COLO829 (cell line): ENCODE measurements at regions not wholly inside any gene's neighbourhood (a gene's known extent, or its start where the extent isn't known, plus 50 kb on each side); places are given as distances from the start of the nearest gene placed in this dataset.
A peak's percentile ranks its signal among the peaks of the same experiment; 100 is the strongest.
"Not testable (repeated sequence)": the region's sequence is repeated elsewhere in the genome, so short reads cannot be mapped to it uniquely, and the experiment has no call there.

ENCODE experiments used
- DNase-seq: peaks from one replicate; pipeline ENCODE4 v3.0.0; 2012; ENCODE audit warnings: low spot score

DNA sequence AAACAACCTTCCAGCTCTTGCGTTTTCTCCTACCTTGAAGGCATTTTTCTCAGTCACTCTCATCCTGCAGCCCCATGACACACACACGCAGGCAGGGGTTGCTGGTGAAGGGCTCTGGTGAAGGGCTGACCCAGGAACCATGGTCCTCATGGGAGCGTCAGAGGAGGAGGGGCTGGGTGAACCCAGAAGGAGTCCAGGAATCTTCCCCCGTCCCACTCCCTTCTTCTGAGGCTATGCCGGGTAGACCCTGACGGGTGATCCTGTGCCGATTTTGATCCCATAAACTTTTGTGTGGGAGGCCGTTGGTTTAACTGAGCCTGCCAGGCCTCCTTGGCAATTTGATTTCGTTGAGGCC is 278.4 kb upstream of the FOXF1 start:
- no peak for DNase-seq

DNA sequence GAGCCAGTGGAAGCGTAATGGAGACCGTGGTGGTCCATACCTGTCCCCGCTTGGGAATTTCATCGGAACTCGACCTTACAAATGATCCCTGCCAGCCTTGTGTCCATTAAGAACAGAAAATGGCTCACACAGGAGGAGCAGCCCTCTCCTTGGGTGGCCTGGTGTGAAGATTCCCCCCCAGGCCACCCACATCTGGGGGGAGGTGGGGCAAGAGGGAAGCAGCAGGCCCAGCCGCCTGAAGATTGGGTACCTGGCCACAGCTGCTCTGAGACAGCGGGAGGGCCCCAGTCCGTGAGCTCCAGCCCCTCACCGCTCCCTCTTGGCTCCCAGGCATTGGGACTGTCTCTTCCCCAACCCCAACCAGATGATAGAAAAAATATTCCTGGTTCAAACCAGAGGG is 277.8 kb upstream of the FOXF1 start:
- no peak for DNase-seq

DNA sequence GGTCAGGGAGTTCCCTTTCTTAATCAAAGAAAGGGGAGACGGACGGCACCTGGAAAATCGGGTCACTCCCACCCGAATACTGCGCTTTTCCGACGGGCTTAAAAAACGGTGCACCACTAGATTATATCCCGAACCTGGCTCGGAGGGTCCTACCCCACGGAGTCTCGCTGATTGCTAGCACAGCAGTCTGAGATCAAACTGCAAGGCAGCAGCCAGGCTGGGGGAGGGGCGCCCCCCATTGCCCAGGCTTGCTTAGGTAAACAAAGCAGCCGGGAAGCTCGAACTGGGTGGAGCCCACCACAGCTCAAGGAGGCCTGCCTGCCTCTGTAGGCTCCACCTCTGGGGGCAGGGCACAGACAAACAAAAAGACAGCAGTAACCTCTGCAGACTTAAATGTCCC is 276.8 kb upstream of the FOXF1 start:
- DNase-seq: not testable (repeated sequence)

DNA sequence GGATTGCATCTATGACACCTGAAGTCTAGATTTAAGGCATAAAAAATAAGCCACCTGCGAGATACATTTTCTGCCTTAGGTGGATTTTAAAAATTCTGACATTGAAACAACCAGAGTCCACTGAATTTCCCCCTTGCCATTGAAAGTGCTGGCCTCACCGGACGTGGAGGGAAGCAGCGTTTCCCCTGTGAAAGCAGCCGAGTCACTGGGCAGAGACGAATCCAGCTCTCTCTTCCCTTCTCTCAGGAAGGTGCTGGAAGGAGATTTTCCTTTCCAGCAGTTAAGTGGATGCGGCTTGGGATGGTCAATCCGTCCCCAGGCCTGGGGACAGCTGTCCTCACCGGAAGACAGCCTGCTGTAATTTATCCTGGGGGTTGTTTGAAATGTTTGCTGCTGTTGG is 270.9 kb upstream of the FOXF1 start:
- DNase-seq: no peak

DNA sequence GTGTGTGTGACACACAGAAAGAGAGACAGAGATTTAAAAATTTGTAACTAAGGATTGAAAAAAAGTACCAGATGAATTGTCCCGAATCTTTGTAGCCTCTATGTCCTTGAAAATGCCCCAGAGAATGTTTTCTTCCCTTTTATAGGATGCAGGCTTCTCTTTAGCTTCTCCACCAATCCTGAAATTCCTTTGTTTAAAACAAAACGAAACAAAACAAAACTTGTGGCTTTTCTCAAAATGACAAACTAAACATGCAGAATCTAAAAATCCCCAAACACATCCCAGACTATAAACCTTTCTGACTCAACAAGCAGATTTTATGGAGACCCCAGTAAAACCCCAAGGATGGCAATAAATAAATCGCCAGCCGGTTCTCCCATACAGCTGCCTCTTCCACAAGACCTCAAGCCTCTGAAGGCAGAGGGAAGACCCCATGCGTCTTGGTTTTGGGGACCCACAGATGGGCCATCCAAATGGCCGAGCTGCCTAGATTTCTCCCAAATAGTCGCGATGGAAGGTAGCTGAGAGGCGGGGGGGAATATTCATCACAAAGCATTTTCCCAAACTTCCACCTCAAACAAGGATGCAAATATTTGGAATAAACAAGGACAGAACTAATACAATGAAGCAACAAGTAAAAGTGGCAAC is 269.5 kb upstream of the FOXF1 start:
- no peak for DNase-seq

DNA sequence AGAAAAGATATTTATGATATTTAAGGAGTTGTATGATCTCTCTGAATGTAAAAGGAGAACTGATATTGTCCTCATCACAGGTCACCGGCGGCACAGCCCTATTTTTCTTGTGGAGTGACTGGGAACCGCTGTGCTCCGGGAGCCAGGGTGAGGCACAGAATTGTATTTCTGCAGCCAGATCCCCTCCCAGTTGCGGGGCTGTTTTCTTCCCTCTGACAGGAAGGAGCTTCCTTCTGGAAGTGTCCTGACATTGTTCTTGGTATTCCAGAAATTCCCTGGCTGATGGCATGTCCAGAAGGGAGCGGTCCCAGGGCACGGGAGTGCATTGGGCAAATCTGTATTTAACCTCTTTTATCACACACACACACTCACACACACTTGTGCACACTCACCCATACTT is 268.6 kb upstream of the FOXF1 start:
- DNase-seq: no peak

DNA sequence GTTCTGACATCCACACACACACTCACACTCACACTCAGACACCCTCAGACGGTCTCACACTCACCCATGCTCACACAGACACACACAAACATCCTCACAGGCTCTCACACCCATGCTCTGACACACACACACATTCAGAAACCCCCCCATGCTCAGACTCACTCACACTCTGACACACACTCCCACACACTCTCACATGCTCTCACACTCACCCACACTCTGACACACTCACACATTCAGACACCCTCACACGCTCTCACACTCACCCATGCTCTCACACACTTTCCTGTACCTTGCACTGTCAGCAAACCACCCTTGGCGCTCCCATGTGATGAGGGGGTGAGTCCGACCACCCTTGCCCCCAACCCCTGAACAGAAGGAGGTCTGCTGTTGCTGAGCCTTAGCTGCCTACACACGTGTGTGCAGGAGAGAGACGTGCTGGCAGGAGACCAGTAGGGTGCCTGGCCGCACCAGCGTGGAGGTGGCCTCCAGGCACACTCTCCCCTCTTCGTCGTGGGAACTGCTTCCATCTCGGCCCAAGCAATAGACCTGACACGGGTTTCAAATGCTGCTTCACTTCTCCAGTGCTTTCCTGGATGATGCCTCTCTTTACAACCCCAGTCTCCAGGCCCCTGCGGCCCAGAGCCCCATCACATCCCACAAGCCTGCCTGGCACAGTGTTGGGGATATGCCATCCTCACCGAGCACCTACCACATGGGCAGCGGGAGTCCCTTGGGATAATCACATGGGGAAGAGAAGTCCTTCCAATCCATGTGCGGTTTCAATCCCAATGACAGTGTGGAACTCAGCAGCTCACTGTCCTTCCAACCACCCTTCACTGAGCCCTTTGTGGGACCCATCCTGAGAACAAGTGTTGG is 267.8 kb upstream of the FOXF1 start:
- DNase-seq: no peak

DNA sequence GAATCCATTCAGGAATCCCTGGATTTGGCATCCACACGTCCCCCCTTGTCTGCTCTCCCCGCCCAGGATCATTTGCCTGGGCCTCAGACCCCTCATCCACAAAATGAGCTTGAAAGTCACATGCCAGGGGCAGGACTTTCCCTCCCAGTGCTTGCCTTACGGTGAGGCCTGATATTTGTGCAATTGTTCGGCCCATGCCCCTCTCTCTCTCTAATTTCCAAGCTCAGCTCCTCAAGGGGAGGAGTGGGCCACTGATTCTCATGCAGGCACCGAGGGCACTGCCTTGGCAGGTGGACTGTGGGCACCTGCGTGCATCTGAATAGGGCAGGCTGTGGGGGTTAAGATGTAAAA is 267.2 kb upstream of the FOXF1 start:
- DNase-seq: no peak

DNA sequence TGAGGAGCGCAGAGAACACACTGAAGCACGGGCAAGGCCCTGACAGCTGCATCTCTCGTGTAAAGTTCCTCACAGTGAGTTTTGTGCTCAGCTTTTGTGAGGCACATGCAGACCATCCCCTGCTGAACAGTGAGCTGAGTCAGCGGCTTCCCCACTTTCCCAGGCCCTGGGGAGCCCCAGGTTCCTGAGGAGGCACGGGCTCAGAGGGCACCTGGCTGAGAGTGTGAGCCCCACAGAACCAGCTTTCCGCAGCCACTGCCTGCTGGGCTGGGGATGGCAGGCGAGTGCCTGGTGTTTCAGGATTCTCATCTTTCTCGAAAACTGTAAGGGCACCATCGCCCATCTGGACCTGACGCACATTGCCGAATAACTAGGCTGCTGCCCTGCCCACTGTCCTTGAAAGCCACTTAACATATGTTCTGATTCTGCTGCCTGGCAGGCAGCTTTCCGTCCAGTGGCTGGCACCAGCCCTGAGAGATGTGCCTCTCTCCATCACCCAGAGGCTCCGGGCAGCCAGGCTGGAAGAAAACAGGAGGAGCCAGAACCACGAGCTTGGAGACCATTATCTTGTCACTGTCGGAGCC is 266.7 kb upstream of the FOXF1 start:
- DNase-seq: no peak

DNA sequence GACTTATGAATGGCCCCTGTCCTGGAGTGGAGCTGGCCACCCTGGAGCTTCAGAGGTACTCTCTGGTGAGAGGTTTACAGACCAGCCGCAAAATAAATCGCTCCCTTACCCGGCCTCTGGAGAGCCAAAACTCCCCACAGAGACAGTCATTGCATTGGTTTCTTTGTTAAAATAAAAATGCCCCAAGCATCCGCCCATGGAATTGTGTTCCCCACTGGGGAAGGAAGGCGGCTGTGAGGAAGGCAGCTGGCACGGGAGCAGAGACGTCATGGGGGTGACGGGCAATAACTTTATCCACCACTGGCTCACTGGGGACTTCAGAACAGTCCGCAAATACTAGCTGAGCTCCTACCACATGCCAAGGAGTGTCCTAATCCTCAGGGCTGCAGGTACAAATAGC is 266.2 kb upstream of the FOXF1 start:
- DNase-seq: no peak

DNA sequence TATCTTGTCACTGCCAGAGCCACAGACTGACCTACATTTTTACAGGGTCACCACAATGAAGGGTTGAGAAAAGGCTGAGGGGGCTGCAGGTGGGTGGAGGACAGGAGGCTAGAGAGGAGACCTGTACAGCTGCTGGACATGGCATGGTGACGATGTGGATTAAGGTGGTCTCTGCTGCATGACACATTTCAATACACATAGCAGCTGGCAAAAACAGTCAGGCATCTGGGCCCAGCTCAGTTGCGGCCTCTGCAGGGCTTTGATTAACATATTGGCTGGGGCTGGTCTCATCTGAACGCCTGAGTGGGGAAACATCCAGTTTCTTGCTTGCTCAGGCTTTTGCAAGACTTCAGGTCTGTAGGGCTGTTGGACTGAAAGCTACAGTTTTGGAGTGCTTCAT is 265.4 kb upstream of the FOXF1 start:
- no peak for DNase-seq

DNA sequence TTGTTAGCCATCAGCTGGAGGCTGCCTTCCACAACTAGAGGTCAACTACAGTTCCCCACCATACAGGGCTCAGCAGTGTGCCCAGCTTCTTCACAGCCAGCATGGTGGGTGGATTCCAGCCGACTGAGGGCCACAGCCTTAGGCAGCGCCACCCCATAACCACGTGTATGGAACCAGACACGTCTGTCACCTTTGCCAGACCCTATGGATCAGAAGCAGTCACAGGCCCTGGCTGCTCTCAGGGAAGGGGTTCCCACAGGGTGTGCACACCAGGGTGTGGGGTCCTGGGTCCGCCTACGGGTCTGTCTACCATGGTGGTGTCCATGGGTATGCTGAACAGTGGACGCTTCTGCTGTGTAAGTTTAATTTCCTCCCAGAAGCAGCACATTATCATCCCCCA is 265.0 kb upstream of the FOXF1 start:
- DNase-seq: no peak

DNA sequence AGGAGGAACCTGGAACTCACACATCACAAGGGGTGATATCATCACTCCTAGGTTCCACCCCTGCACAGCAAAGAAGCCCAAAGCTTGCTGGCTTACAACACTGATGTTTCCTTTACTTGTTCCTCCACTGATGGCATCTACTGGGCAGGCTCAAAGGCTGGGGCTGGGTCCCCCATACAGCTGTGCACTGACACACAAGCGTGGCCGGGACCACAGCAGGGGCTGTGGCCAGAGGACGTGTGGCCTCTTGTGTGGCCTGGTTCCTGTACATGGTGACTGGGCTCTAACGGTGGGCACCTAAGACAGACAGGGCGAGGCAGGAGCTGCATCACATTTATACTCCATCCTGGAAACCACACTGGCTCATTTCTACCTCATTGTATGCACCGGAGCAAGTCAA is 264.4 kb upstream of the FOXF1 start:
- no peak for DNase-seq

DNA sequence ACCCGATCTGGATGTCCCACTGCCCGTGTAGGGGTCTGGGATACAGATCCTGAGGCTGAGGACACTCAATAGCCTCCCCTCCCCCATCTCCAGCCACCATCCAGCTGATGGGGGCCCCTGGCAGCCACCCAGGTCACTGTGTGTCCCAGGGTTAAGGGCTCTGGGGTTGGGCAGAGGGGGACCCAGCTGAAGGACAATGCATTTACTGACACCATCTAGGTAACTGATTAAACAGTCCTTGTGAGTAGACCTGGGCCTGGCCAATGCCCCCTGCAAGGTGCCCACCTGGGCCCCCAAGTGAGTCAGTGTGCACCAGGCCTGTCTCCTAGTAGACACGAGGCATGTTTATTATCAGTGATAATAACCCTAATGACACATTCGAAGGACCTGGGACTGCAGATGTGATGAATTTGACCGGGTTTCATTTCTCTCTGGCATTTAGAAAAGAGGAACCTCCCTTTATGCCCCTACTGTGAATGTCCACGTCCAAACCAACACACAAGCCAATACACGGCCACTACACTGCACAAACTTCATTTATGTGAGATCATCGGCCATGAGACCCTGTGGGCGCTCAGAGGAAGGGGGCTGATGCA is 261.9 kb upstream of the FOXF1 start:
- DNase-seq: no peak

DNA sequence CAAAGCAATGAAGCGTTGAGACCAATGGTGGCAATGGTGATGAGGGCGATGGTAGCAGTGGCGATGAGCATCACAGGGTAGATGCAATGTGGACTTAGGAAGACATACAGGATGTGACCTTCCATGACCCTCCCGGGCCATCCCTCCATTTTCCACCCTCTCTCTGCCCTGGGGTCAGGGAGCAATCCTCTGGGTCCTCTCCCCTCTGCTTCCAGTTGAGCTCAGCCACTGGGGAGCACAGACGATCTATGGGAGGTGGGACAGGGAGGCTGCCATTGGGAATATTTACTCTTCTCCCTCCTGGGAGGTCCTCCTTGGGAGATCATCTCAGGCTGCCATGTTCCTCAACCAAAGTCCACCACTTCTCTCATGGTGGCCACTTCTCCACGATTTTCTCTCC is 260.7 kb upstream of the FOXF1 start:
- DNase-seq: no peak

DNA sequence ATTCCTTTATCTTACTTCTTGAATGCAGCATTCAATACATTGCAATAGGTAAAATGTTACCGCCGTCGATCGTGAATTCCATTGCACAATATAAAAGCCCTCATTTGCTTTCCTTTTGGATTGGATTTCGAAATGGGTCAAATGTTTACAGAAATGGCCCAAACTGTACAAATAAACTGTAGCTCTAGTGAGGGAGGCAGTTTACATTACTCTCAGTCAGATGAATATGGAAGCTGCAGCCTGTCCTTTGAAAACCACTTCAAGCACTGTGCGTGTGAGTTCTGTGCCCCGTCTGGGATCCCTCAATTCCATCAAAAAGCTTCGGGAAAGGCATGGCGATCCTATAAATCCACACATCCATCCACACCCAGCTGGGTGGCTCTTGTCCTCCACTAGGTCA is 258.6 kb upstream of the FOXF1 start:
- no peak for DNase-seq

DNA sequence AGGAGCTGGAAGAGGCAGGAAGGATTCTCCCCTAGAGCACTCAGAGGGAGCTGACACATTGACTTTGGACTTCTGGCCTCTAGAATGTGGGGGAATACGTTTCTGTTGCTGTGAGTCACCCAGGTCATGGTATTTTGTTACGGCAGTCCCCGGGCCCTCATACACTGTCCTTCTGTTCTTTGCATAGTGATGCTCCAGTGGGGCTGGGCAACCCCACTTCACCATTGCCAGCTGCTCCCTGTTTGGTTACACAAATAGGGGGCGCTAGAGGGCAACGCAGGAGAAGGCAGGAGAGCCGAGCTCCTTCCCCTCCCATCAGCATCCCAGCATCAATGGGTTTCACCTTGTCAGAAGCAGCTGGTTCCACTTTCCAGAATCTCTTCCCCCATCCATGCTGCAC is 257.7 kb upstream of the FOXF1 start:
- DNase-seq: no peak

DNA sequence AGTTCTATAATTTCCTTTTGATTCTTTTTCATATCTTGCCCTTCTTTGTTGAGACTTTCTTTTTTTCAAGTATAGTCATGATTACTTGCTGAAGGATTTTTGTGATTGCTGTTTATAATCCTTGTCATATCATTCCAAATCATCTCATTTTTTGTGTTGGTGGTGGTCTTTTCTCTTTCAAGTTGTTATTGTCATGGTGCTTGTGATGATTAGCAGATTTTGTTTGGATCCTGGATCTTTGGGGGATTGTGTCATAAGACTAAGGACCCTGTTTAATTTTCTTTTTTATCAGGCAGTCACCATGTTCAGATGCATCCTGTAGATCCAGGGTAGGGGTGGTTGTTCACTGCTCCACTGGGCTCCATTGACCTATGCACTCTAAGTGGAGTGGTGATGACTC is 254.4 kb upstream of the FOXF1 start:
- DNase-seq: no peak

DNA sequence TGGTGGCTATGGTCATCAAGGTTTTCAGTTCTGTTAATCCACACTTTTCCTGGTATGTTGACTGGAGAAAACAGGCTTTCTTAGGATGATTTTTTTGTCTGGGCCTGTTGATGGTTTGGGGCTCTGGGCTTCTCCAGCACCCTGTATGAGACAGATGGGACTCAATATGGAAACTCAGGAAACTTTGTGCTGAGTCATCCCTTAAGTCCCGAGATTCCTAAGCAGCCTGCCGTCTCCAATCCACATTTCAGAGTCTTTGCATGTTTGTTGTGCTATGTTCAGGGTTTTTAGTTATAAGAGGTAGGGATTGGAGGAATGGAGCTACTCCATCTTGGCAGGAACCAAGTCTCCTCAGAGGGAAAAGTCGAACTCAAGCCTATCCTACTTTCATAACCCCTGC is 253.3 kb upstream of the FOXF1 start:
- DNase-seq: no peak

DNA sequence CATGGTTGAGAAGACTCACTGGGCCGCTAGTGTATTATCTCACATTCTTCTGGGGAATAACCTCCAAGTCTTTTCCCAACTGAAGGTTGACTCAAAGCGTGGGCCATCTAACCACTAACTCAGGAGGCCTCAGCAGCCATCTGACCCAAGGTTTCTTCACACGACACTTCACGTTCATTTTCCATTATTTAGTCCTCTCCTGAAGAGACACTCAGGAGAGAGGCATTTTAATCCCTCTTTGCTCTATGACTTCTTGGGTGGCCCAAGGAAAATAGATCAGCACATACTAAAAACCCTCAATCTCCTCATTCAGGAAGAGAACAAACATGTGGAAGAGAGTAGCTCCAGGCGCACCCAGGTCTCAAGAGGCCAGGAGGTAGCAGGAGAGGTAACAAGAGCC is 252.8 kb upstream of the FOXF1 start:
- no peak for DNase-seq

DNA sequence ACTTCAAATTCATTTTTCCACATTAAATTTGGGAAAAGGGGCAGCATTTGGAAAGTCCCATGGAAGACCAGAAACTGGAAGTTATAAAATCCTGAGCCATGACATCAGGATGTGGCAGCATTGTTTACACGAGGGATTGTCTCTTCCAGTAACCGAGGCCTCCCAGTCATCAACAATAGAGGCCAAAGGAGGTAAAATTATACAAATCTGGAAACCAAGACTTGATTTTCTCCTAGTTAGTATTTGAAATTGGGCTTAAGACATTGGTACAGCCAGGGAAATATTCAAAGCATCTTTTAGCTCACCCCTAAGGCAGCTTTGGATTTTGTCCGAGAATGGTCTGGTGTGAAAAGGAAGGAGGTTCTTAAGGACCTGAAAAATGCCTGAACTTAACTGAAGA is 251.6 kb upstream of the FOXF1 start:
- DNase-seq: no peak

DNA sequence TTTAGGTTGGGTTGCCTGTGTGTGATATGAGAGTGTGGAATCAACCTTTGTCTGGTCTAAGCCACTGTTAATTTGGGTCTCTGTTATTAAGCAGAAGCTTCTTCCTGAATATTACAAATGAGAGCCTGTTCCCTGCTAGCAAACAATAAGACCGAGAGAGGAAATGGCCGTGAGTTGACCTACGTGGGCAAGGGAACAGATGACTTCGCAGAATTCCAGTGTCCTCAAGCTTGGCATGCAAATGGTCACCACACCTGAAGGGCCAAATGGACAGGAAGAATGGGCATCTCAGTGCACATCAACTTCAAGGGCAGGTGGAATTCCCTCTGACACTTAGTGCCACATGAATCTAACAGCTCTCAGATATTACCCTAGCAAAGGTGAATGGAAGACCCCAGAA is 250.8 kb upstream of the FOXF1 start:
- DNase-seq: no peak

DNA sequence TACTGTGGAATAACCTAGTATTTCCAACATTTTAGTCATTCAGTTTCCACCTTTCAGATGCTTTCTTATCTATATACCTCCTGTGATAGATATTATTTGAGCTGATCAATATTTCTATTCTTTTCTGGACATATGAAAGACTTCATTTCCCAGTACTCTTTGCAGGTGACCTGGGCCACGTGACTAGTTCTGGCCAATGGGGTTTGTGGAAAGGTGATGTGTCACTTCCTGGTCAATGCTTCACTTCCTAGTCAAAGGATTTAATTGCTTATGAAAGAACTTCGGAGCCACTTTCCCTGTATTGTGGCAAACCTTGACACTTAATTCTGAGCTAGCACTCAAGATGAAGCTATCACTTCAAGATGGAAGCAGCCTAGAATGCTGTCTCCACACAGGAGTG is 248.9 kb upstream of the FOXF1 start:
- DNase-seq: peak; percentile 69
